Nephron (organoid): ENCODE measurements at regions not wholly inside any gene's neighbourhood (a gene's known extent, or its start where the extent isn't known, plus 50 kb on each side); places are given as distances from the start of the nearest gene placed in this dataset.

ENCODE experiments used
- H3K27ac Mint-ChIP-seq, 3 experiments: 2 replicates each; pipeline ENCODE4 v1.8.0; 2020; ENCODE audit warnings: mixed read lengths in 3 of 3, mild to moderate bottlenecking in 2 of 3, moderate library complexity in 1 of 3
- H3K27me3 Mint-ChIP-seq: 2 replicates; pipeline ENCODE4 v1.8.0; 2021; ENCODE audit warnings: low read depth, mild to moderate bottlenecking, moderate library complexity, mixed read lengths
- H3K36me3 Mint-ChIP-seq: 2 replicates; pipeline ENCODE4 v1.8.0; 2020; ENCODE audit warnings: low read depth, mixed read lengths
- H3K4me1 Mint-ChIP-seq: 2 replicates; pipeline ENCODE4 v1.8.0; 2020; ENCODE audit warnings: mixed read lengths
- H3K4me3 Mint-ChIP-seq, 3 experiments: 2 replicates each; pipeline ENCODE4 v1.8.0; 2020; ENCODE audit warnings: mild to moderate bottlenecking in 3 of 3, mixed read lengths in 3 of 3, moderate library complexity in 2 of 3
- H3K9me3 Mint-ChIP-seq: 2 replicates; pipeline ENCODE4 v1.8.0; 2020; ENCODE audit warnings: mixed read lengths
- TF ChIP-seq, protein P1 (sequence below), 3 experiments: fragments of 200-600 bp; sonication (generic); IDR thresholded peaks; one replicate each; pipeline ENCODE4 v1.5.0; 2021; ENCODE audit warnings: antibody characterized with exemption in 3 of 3; ENCODE audit not compliant: unreplicated experiment in 3 of 3

- no peak overlapping the region for H3K4me3 Mint-ChIP-seq
- H3K27me3 Mint-ChIP-seq = no peaks in the 10 kb centered on the region
- TF ChIP-seq, protein P1, sequence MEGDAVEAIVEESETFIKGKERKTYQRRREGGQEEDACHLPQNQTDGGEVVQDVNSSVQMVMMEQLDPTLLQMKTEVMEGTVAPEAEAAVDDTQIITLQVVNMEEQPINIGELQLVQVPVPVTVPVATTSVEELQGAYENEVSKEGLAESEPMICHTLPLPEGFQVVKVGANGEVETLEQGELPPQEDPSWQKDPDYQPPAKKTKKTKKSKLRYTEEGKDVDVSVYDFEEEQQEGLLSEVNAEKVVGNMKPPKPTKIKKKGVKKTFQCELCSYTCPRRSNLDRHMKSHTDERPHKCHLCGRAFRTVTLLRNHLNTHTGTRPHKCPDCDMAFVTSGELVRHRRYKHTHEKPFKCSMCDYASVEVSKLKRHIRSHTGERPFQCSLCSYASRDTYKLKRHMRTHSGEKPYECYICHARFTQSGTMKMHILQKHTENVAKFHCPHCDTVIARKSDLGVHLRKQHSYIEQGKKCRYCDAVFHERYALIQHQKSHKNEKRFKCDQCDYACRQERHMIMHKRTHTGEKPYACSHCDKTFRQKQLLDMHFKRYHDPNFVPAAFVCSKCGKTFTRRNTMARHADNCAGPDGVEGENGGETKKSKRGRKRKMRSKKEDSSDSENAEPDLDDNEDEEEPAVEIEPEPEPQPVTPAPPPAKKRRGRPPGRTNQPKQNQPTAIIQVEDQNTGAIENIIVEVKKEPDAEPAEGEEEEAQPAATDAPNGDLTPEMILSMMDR (IDR thresholded peaks at IDR 0.05; ENCODE audit: unreplicated experiment in 3 of 3) = no peak
- no peak overlapping the region for H3K27ac Mint-ChIP-seq
- peaks cover 15% of the 10 kb centered on the region for H3K9me3 Mint-ChIP-seq
- H3K4me1 Mint-ChIP-seq = peaks cover 7% of the 10 kb centered on the region
- no peaks in the 10 kb centered on the region for H3K36me3 Mint-ChIP-seq
Measured at GRCh38 chr20:60402189-60403058, 444.2 kb downstream of the CDH26 start.

DNA sequence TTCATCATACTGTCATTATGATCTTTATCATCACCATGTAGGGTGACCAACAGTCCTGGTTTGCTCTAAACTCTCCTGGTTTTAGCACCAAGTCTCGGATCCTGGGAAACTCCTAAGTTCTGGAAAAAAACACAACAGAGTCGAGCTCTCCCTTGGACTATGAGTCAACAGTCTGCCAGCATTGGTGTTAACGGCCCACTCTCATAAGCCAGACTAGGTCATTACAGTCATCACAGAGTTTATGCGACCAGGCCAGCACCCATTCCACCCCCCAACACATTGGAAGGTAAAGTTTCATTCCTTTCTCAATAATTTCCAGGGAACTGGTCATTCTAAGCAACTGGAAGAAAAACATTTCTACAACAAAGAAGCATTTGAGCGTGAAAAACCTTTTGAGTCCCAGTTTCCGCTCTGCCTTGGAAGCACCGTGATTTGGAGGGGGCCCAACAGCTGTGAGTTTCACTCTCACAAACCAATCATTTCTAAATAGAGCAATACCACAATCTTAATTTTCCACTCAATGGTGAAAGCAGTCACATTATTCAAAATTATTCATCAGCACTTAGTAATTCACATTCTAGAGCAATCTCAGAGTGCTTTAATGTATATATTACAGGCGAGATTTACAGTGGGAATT is 445.0 kb downstream of the CDH26 start:
- Mint-ChIP-seq H3K4me1 (peaks cover 7% of the 10 kb centered on the region), H3K9me3 (peaks cover 13% of the 10 kb centered on the region), H3K27ac (peak overlapping the region in 1 of 3 experiments; percentile 51), H3K36me3 (no peaks in the 10 kb centered on the region), H3K27me3 (no peaks in the 10 kb centered on the region), H3K4me3 (no peak overlapping the region)
- TF ChIP-seq, protein P1 (IDR thresholded peaks at IDR 0.05; ENCODE audit: unreplicated experiment in 3 of 3) = no peak

DNA sequence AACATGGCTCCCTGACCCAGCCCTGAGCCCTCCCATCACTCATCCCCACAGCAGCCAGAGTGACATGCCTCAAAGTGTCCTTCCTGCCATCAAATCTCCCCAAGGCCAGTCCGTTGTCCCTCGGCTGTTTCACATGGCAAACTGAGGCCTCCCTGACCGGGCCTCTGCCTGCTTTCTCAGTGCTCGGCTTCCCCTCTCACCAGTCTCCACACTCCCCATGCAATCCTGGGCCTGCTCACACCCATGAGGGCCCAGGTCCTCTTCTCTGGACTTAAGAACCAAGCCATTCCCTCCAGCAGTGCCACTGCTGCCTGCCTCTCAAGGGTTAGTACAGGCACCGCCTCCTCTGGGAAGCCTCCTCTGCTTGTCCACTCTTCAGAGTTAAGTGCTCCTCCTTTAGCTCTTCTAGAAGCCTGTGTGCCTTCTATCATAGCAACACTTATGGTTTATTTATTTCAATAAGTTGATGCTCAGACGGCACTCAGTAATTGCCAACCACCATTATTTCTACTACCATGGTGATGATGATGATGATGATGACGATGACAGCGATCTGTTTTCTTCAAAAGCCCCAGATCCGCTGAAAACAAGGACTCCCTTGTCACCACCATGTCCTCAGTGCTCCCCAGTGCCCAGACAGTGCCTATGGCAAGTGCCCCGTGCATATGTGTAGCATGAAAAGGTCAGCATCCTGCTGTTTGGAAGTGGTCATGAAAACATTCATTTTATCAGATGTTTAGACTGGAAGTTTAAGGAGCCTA is 449.0 kb downstream of the CDH26 start:
- Mint-ChIP-seq H3K4me1 (peaks cover 7% of the 10 kb centered on the region), H3K9me3 (peaks cover 18% of the 10 kb centered on the region), H3K27ac (no peak overlapping the region), H3K4me3 (no peak overlapping the region), H3K36me3 (no peaks in the 10 kb centered on the region), H3K27me3 (no peaks in the 10 kb centered on the region)
- TF ChIP-seq, protein P1 (IDR thresholded peaks at IDR 0.05; ENCODE audit: unreplicated experiment in 3 of 3) = no peak

DNA sequence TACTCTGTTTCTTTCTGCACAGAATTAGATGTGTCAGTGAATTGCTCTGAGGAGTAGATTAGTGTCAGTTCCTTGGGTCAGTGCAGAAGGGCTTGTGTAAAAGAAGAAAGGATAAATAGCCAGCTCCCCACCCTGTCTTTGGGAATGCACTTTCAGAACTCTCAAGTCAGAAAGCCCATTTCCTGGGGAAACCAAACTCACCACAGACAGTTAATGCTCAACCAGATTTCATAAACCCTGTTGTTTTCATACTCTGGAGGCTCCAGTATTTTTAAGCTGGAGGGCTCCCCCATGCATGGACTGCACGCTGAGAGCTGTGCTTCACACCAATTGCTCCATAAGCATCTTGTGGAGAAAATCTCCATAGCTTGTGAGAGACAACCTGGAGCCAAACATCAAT is 449.7 kb downstream of the CDH26 start:
- H3K4me1 Mint-ChIP-seq = peaks cover 7% of the 10 kb centered on the region
- TF ChIP-seq, protein P1 (IDR thresholded peaks at IDR 0.05; ENCODE audit: unreplicated experiment in 3 of 3) = no peak
- H3K36me3 Mint-ChIP-seq = no peaks in the 10 kb centered on the region
- no peaks in the 10 kb centered on the region for H3K27me3 Mint-ChIP-seq
- H3K4me3 Mint-ChIP-seq = no peak overlapping the region
- H3K27ac Mint-ChIP-seq = no peak overlapping the region
- H3K9me3 Mint-ChIP-seq = peaks cover 18% of the 10 kb centered on the region

DNA sequence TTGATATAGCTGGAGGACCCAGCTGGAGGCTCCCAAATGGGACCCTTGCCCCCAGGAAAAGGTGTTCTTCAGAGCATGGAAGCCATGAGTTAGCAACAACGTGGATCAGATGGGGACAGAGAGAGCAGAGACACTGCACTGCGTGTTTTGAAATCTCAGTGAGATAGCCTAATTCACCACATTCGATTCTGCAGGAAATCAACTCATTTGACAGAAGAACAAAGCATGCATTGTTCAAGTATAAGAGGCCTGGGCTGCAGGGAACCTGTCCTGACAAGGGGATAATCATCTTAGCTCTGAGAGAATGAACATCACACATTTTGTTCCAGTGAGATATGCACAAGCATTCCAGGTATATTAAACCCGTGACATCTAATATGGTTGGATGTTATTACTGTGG is 450.2 kb downstream of the CDH26 start:
- Mint-ChIP-seq H3K4me3 (no peak overlapping the region), H3K9me3 (peaks cover 18% of the 10 kb centered on the region), H3K27me3 (no peaks in the 10 kb centered on the region), H3K27ac (no peak overlapping the region), H3K36me3 (no peaks in the 10 kb centered on the region), H3K4me1 (peaks cover 2% of the 10 kb centered on the region)
- TF ChIP-seq, protein P1 (IDR thresholded peaks at IDR 0.05; ENCODE audit: unreplicated experiment in 3 of 3) = no peak
